IgD-negative memory B cell (primary cell): ENCODE measurements at regions not wholly inside any gene's neighbourhood (a gene's known extent, or its start where the extent isn't known, plus 50 kb on each side); places are given as distances from the start of the nearest gene placed in this dataset.
"Not testable (repeated sequence)": the region's sequence is repeated elsewhere in the genome, so short reads cannot be mapped to it uniquely, and the experiment has no call there.

ENCODE experiments used
- H3K27ac Mint-ChIP-seq, 3 donors: one replicate each; pipeline ENCODE4 v1.8.0; 2020 to 2022; ENCODE audit warnings: mild to moderate bottlenecking in 3 of 3, mixed read lengths in 3 of 3, moderate library complexity in 1 of 3
- H3K27me3 Mint-ChIP-seq: one replicate; pipeline ENCODE4 v1.8.0; 2021; ENCODE audit warnings: mixed read lengths
- H3K36me3 Mint-ChIP-seq: one replicate; pipeline ENCODE4 v1.8.0; 2020; ENCODE audit warnings: mild to moderate bottlenecking, mixed read lengths
- H3K4me1 Mint-ChIP-seq, 3 donors: one replicate each; pipeline ENCODE4 v1.8.0; 2020 to 2022; ENCODE audit warnings: mixed read lengths in 3 of 3, mild to moderate bottlenecking in 1 of 3
- H3K4me3 Mint-ChIP-seq, 4 donors: one replicate each; pipeline ENCODE4 v1.8.0; 2020 to 2022; ENCODE audit warnings: mild to moderate bottlenecking in 4 of 4, mixed read lengths in 4 of 4, moderate library complexity in 3 of 4
- H3K9me3 Mint-ChIP-seq, 3 donors: one replicate each; pipeline ENCODE4 v1.8.0; 2020 to 2021; ENCODE audit warnings: mixed read lengths in 3 of 3, mild to moderate bottlenecking in 1 of 3

DNA sequence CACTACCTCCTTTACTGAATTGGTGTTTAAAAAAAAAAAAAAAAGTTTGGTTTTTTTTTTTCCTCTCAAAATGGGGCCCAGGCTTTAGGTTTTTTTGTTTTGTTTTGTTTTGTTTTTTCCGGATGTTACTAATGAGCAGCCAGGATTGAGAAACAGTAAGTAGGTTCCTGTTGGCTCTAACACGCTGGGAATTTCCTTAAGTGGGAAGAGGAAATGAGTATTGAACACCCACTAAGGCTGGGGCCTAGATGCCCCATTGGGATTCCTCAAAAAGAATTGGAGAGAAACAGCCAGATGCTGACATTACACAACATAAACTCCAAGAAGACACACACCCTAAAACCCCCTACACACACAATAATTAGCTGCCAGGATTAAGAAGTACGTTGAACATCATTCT, 102.2 kb upstream of the NANOS1 start:
- Mint-ChIP-seq H3K9me3 (peaks cover 5 to 19% (median 10%) of the 10 kb centered on the region in 3 donors), H3K36me3 (peaks cover 2% of the 10 kb centered on the region), H3K4me3 (no peak overlapping the region), H3K27ac (no peak overlapping the region), H3K27me3 (peaks cover 9% of the 10 kb centered on the region), H3K4me1 (no peaks in the 10 kb centered on the region)

DNA sequence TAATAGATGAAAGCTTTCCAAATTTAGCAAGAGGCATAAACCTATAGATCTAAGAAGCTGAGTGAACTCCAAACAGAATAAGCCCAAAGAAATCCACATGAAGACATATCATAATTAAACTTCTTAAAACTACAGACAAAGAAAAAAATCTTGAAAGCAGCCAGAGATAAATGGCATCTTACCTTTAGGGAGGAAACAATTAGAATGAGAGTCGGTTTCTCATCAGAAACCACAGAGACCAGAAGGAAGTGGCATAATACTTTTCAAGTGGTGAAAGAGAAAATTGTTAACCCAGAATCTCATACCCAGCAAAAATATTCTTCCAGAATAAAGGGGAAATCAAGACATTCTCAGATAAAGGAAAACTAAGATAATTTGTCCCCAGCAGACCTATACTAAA, 98.9 kb upstream of the NANOS1 start:
- no peak overlapping the region for H3K4me3 Mint-ChIP-seq
- peaks cover 6 to 20% (median 19%) of the 10 kb centered on the region in 3 donors for H3K9me3 Mint-ChIP-seq
- no peak overlapping the region for H3K27ac Mint-ChIP-seq
- H3K27me3 Mint-ChIP-seq: peaks cover 28% of the 10 kb centered on the region
- H3K4me1 Mint-ChIP-seq: no peaks in the 10 kb centered on the region
- peaks cover 2% of the 10 kb centered on the region for H3K36me3 Mint-ChIP-seq

DNA sequence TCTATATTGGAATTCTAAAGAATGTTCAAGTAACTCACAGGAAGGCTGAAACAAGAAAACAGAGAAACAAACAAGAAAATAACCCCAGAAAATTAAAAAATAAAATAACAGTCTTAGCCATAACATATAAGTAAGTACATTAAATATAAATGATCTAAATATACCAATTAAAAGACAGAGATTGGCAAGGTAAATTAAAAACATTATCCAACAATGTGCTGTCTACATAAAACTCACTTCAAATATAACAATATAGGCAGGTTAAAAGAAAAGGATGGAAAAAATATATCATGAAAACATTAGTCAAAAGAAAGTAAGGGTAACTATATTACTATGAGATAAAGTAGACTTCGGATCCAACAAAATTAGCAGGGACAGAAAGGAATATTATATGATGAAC, 98.1 kb upstream of the NANOS1 start:
- peaks cover 2% of the 10 kb centered on the region for H3K36me3 Mint-ChIP-seq
- peaks cover 26% of the 10 kb centered on the region for H3K27me3 Mint-ChIP-seq
- no peaks in the 10 kb centered on the region for H3K4me1 Mint-ChIP-seq
- H3K27ac Mint-ChIP-seq: no peak overlapping the region
- H3K9me3 Mint-ChIP-seq: peaks cover 6 to 20% (median 19%) of the 10 kb centered on the region in 3 donors
- H3K4me3 Mint-ChIP-seq: no peak overlapping the region

DNA sequence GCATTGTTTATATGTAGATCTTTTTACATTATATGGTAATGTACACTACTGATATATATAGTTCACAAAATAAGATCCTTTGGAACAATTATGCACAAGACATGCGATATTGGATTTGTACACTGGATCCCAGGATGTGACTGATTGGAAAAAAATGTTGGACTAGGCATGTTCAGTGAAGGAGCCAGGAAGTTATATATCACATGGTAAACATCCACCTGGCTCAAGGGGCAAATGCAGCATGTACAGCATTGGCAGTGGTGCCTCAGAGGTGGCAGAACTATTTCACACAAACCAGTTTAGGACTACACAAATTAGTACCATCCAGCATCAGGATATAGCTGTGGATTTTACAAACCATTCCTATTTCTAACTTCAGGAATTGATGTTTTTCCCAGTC, 97.4 kb upstream of the NANOS1 start:
- not testable (repeated sequence) for H3K4me1 Mint-ChIP-seq, H3K4me3 Mint-ChIP-seq, H3K36me3 Mint-ChIP-seq, H3K27ac Mint-ChIP-seq
- Mint-ChIP-seq H3K27me3 (peaks cover 26% of the 10 kb centered on the region), H3K9me3 (peaks cover 6 to 20% (median 19%) of the 10 kb centered on the region in 3 donors)

GRCh38 chr10:118937226-118937625, 92.3 kb upstream of the NANOS1 start:
- Mint-ChIP-seq H3K36me3 (no peaks in the 10 kb centered on the region), H3K27me3 (peaks cover 23% of the 10 kb centered on the region), H3K9me3 (peaks cover 4 to 9% (median 6%) of the 10 kb centered on the region in 3 donors), H3K4me3 (no peak overlapping the region), H3K4me1 (no peaks in the 10 kb centered on the region), H3K27ac (no peak overlapping the region)

DNA sequence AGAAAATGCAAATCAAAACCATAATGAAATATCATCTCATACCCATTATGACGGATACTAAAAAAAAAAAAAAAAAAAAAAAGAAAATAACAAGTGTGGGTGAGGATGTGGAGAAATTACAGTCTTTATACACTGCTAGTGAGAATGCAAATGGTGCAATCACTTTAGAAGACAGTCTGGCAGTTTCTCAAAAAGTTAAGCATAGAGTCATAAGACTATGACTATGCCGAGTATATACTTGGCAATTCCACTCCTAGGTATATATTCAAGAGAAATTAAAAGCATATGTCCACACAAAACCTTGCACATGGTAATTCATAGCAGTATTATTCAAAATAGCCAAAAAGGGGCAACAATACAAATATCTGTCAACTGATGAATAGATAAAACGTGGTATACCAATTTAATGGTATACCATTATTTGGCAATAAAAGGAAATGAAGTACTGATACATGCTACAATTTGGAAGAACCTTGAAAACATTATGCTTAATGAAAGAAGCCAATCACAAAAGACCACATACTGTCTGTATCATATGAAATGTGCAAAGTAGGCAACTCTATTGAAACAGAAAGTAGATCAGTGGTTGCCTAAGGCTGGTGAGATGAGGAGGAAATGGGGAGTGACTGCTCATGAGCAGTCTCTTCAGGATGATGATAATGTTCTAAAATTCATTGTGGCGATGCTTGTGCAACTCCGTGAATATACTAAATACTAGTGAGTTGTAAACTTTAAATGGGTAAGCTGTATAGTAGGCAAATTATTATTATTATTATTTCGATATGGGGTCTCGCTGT, 90.1 kb upstream of the NANOS1 start:
- no peak overlapping the region for H3K4me3 Mint-ChIP-seq
- H3K27me3 Mint-ChIP-seq: peaks cover 9% of the 10 kb centered on the region
- H3K27ac Mint-ChIP-seq: no peak overlapping the region
- H3K4me1 Mint-ChIP-seq: no peaks in the 10 kb centered on the region
- H3K9me3 Mint-ChIP-seq: peaks cover 0 to 5% (median 4%) of the 10 kb centered on the region in 3 donors
- H3K36me3 Mint-ChIP-seq: no peaks in the 10 kb centered on the region

DNA sequence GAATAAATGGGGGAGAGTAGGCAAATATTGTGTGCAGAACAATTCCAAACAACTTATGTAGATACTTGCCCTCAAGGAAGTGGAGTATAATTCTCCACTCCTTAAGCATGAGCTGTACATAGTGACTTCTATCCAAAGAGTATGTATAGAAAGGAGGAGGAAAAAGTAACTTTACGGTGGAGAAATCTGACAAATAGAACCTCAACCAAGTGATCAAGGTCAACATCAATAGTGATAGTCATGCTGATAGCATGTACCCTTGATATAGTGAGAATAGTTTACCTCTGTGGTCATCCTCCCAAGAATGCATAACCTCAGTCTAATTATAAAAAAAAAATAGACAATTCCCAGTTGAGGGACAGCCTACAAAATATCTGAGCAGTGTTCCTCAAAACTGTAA, 89.1 kb upstream of the NANOS1 start:
- Mint-ChIP-seq H3K27me3 (peaks cover 2% of the 10 kb centered on the region), H3K4me3 (no peak overlapping the region), H3K4me1 (no peaks in the 10 kb centered on the region), H3K27ac (no peak overlapping the region), H3K9me3 (peaks cover 0 to 5% (median 4%) of the 10 kb centered on the region in 3 donors), H3K36me3 (no peaks in the 10 kb centered on the region)

GRCh38 chr10:118943253-118943652, 86.3 kb upstream of the NANOS1 start:
- H3K4me1 Mint-ChIP-seq: peaks cover 0 to 1% (median 0%) of the 10 kb centered on the region in 3 donors
- peaks cover 3% of the 10 kb centered on the region for H3K27me3 Mint-ChIP-seq
- H3K9me3 Mint-ChIP-seq: peaks cover 0 to 5% (median 4%) of the 10 kb centered on the region in 3 donors
- H3K36me3 Mint-ChIP-seq: no peaks in the 10 kb centered on the region
- H3K4me3 Mint-ChIP-seq: no peak overlapping the region
- no peak overlapping the region for H3K27ac Mint-ChIP-seq

- Mint-ChIP-seq H3K4me1 (peaks cover 0 to 2% (median 1%) of the 10 kb centered on the region in 3 donors), H3K4me3 (no peak overlapping the region), H3K36me3 (no peaks in the 10 kb centered on the region), H3K27ac (no peak overlapping the region), H3K27me3 (peaks cover 9% of the 10 kb centered on the region), H3K9me3 (peaks cover 0 to 5% (median 4%) of the 10 kb centered on the region in 3 donors)
These were observed 84.4 kb upstream of the NANOS1 start for GRCh38 chr10:118944959-118945633.

- Mint-ChIP-seq H3K27ac (no peak overlapping the region), H3K9me3 (no peaks in the 10 kb centered on the region), H3K36me3 (no peaks in the 10 kb centered on the region), H3K4me1 (peaks cover 0 to 2% (median 1%) of the 10 kb centered on the region in 3 donors), H3K4me3 (no peak overlapping the region), H3K27me3 (peaks cover 23% of the 10 kb centered on the region)
These were observed 80.7 kb upstream of the NANOS1 start for GRCh38 chr10:118948786-118949185.

- no peaks in the 10 kb centered on the region for H3K36me3 Mint-ChIP-seq
- H3K4me3 Mint-ChIP-seq: no peak overlapping the region
- H3K9me3 Mint-ChIP-seq: no peaks in the 10 kb centered on the region
- H3K4me1 Mint-ChIP-seq: peaks cover 0 to 2% (median 1%) of the 10 kb centered on the region in 3 donors
- peaks cover 25% of the 10 kb centered on the region for H3K27me3 Mint-ChIP-seq
- H3K27ac Mint-ChIP-seq: no peak overlapping the region
These were observed 79.3 kb upstream of the NANOS1 start for GRCh38 chr10:118950190-118950680.

GRCh38 chr10:118950997-118951637, 78.4 kb upstream of the NANOS1 start:
- H3K36me3 Mint-ChIP-seq: no peaks in the 10 kb centered on the region
- H3K4me1 Mint-ChIP-seq: peaks cover 0 to 2% (median 1%) of the 10 kb centered on the region in 3 donors
- H3K4me3 Mint-ChIP-seq: no peak overlapping the region
- peaks cover 25% of the 10 kb centered on the region for H3K27me3 Mint-ChIP-seq
- no peaks in the 10 kb centered on the region for H3K9me3 Mint-ChIP-seq
- H3K27ac Mint-ChIP-seq: no peak overlapping the region

DNA sequence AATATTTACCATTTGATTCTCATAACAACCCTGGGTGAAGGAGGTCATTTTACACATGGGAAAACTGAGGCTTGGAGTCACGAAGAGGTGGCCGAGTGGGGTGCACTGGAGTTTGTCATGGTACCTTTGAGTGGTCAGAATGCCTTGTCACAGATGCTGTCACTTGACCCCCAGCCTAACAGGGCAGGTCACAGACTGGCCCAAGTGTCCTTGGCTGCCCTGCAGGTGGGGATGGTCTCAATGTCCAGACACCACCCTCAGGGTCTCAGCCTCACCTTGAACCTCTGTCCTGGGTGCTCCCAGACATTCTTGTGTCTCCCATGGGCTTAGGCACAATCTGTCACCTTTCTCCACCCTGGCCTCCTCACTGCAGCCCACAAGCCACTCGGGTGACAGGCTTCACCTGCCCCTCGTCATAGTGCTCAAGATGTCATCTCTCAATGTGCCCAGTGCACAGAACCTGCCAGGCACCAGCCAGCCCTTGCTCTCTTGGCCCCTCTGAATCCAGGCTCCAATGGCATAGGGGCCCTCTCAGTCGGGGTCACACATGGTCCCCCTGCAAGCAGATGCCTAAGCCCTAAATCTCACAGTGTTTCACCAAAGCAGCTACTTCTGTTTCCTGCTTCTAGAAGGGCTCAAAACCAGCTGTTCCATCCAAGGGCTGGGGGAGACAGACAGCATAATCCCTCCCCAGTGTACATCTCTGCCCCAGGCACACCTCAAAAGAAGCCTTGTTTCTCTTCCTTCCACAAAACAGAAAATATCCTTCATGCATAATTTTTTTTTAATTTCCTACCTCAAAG, 76.8 kb upstream of the NANOS1 start:
- H3K27ac Mint-ChIP-seq: no peak overlapping the region
- H3K27me3 Mint-ChIP-seq: peaks cover 26% of the 10 kb centered on the region
- H3K4me1 Mint-ChIP-seq: peaks cover 0 to 2% (median 0%) of the 10 kb centered on the region in 3 donors
- H3K4me3 Mint-ChIP-seq: no peak overlapping the region
- H3K36me3 Mint-ChIP-seq: no peaks in the 10 kb centered on the region
- no peaks in the 10 kb centered on the region for H3K9me3 Mint-ChIP-seq

DNA sequence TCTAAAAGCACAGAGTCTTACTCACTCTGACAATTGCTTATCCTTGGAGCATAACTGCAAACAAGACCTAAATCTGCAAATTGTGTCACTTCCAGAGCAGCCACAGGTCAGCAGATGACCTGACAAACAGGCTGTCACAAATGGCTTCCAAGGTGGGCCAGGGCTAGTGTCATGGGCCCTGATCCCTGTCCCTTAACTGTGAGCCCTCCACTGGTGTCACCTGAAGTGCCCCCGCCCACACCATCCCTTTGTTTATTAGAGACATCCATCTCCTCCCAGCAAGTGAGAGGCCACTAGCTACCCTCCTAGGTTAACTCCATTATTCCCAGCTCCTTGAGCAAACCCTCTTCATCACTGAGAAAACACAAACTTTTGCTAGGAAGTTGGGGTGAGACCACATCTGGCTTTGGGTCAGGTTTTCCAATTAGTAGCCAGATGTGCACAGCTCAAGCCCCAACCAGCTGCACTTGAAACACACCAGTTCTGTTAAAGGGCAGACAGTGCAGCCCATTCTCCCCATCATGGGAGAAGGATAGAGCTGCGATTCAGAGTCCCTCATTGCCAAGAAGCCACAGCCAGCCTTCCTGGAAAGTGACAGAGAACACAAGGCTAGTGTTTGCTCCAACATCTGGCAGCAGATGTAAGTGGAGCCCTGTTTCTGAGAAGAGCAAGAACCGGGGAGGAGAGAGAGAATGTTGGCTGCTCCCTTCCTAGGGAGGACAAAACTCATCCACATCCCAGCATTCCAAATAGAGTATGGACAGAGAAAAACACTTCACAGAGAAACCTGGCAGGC, 75.7 kb upstream of the NANOS1 start:
- peaks cover 0 to 2% (median 0%) of the 10 kb centered on the region in 3 donors for H3K4me1 Mint-ChIP-seq
- peaks cover 23% of the 10 kb centered on the region for H3K27me3 Mint-ChIP-seq
- H3K36me3 Mint-ChIP-seq: no peaks in the 10 kb centered on the region
- no peak overlapping the region for H3K27ac Mint-ChIP-seq
- no peak overlapping the region for H3K4me3 Mint-ChIP-seq
- no peaks in the 10 kb centered on the region for H3K9me3 Mint-ChIP-seq
